ENCODE measurements at regions not wholly inside any gene's neighbourhood (a gene's known extent, or its start where the extent isn't known, plus 50 kb on each side); places are given as distances from the start of the nearest gene placed in this dataset.

DNA sequence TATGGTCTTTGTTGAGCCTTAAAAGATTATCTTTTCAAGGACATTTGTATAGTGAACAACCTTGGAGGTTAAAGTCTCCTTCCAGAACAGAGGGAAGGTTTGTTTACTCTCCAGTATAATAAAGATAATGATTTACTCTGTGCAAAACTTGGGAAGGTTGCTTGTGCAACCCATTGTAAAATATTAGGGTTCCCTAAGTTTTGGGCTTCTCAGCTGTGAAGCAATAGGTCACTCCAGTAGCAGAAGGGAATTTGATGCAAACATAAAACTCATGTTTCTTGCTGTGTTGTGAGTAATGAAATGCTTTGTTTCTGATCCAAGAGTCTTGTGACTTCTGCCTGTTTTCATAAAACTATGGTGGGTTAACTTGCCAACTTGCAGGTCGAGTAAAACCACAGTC is 177.5 kb downstream of the SUCNR1 start:
- Histone ChIP-seq H2BK12ac (ENCODE audit: low read length in 2 of 2) (no peak overlapping the region), H3K9me3 (ENCODE audit: control insufficient read depth, low read length) (no peaks in the 10 kb centered on the region), H2AFZ (ENCODE audit: low read depth, low read length) (no peak overlapping the region), H3K18ac (ENCODE audit: low read depth in 1 of 2, low read length in 2 of 2) (no peak overlapping the region), H3K79me1 (replicated peaks; ENCODE audit: low read length, poor library complexity, severe bottlenecking) (no peaks in the 10 kb centered on the region), H3K4ac (ENCODE audit: low read depth in 1 of 2, low read length in 2 of 2) (no peak overlapping the region), H3K4me1 (ENCODE audit: control insufficient read depth, insufficient read depth, low read depth, low read length) (no peaks in the 10 kb centered on the region), H3K23ac (ENCODE audit: low read length in 2 of 2) (no peak overlapping the region), H3K4me3 (ENCODE audit: insufficient read depth in 1 of 2, low read depth in 1 of 2, low read length in 2 of 2) (no peak overlapping the region), H2BK120ac (ENCODE audit: low read depth, low read length) (no peak overlapping the region), H3K4me2 (ENCODE audit: low read length, poor library complexity, severe bottlenecking) (no peak overlapping the region), H2BK15ac (ENCODE audit: low read depth, poor library complexity, severe bottlenecking) (no peak overlapping the region), H4K8ac (ENCODE audit: low read length) (no peak overlapping the region), H2BK5ac (ENCODE audit: low read depth, low read length, poor library complexity, severe bottlenecking) (no peak overlapping the region), H2AK5ac (ENCODE audit: low read length, severe bottlenecking) (no peak overlapping the region), H3K14ac (ENCODE audit: low read length in 2 of 2) (no peak overlapping the region), H3K36me3 (ENCODE audit: control insufficient read depth in 1 of 2, insufficient read depth in 2 of 2, low read depth in 1 of 2, low read length in 2 of 2) (no peaks in the 10 kb centered on the region), H4K91ac (ENCODE audit: low read length) (no peak overlapping the region), H3K27me3 (ENCODE audit: control insufficient read depth in 1 of 2, insufficient read depth in 1 of 2, low read length in 2 of 2) (no peaks in the 10 kb centered on the region), H3K27ac (ENCODE audit: low read length, poor library complexity, severe bottlenecking) (no peak overlapping the region), H3K9ac (ENCODE audit: low read length) (peak overlapping the region; percentile 28)
- DNase-seq, result peak; percentile 24
- WGBS, result 89% methylated on average over 1 of the region's 1 CpG

- Histone ChIP-seq H2BK120ac (ENCODE audit: low read depth, low read length) (no peak overlapping the region), H3K36me3 (ENCODE audit: control insufficient read depth in 1 of 2, insufficient read depth in 2 of 2, low read depth in 1 of 2, low read length in 2 of 2) (no peaks in the 10 kb centered on the region), H3K18ac (ENCODE audit: low read depth in 1 of 2, low read length in 2 of 2) (peak overlapping the region; percentile 9 to 75), H3K14ac (ENCODE audit: low read length in 2 of 2) (no peak overlapping the region), H3K79me1 (replicated peaks; ENCODE audit: low read length, poor library complexity, severe bottlenecking) (no peaks in the 10 kb centered on the region), H3K27ac (ENCODE audit: low read length, poor library complexity, severe bottlenecking) (no peak overlapping the region), H3K23ac (ENCODE audit: low read length in 2 of 2) (no peak overlapping the region), H4K8ac (ENCODE audit: low read length) (no peak overlapping the region), H2BK12ac (ENCODE audit: low read length in 2 of 2) (peak overlapping the region in 1 of 2 experiments; percentile 37), H3K4me3 (ENCODE audit: insufficient read depth in 1 of 2, low read depth in 1 of 2, low read length in 2 of 2) (no peak overlapping the region), H3K9ac (ENCODE audit: low read length) (peak overlapping the region; percentile 28), H2BK15ac (ENCODE audit: low read depth, poor library complexity, severe bottlenecking) (no peak overlapping the region), H2AK5ac (ENCODE audit: low read length, severe bottlenecking) (no peak overlapping the region), H3K4me2 (ENCODE audit: low read length, poor library complexity, severe bottlenecking) (no peak overlapping the region), H2BK5ac (ENCODE audit: low read depth, low read length, poor library complexity, severe bottlenecking) (no peak overlapping the region), H2AFZ (ENCODE audit: low read depth, low read length) (no peak overlapping the region), H4K91ac (ENCODE audit: low read length) (no peak overlapping the region), H3K9me3 (ENCODE audit: control insufficient read depth, low read length) (no peaks in the 10 kb centered on the region), H3K27me3 (ENCODE audit: control insufficient read depth in 1 of 2, insufficient read depth in 1 of 2, low read length in 2 of 2) (no peaks in the 10 kb centered on the region), H3K4ac (ENCODE audit: low read depth in 1 of 2, low read length in 2 of 2) (peak overlapping the region in 1 of 2 experiments; percentile 13), H3K4me1 (ENCODE audit: control insufficient read depth, insufficient read depth, low read depth, low read length) (no peaks in the 10 kb centered on the region)
- DNase-seq, result peak; percentile 46
- WGBS, result 94% methylated on average over 2 of the region's 3 CpGs
These were observed 178.3 kb downstream of the SUCNR1 start for GRCh38 chr3:152051501-152052404.

DNA sequence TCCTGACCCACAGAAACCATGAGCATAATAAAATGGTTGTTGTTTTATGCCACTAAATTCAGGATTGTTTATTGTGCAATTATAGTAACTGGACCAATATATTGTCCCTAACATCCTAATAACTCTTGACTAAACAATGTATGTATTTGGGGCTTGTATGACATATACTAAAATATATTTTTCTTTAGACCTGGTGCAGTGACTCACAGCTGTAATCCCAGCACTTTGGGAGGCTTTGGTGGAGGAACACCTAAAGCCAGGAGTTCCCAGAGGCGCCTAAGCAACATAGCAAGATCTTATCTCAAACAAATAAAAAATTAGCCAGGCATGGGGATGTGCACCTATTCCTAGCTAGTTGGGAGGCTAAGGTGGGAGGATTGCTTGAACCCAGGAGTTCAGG is 180.4 kb downstream of the SUCNR1 start:
- Histone ChIP-seq H2BK12ac (ENCODE audit: low read length in 2 of 2) (no peak overlapping the region), H4K8ac (ENCODE audit: low read length) (no peak overlapping the region), H3K9me3 (ENCODE audit: control insufficient read depth, low read length) (no peaks in the 10 kb centered on the region), H3K4me3 (ENCODE audit: insufficient read depth in 1 of 2, low read depth in 1 of 2, low read length in 2 of 2) (no peak overlapping the region), H2AK5ac (ENCODE audit: low read length, severe bottlenecking) (no peak overlapping the region), H2BK120ac (ENCODE audit: low read depth, low read length) (no peak overlapping the region), H3K23ac (ENCODE audit: low read length in 2 of 2) (no peak overlapping the region), H3K4me1 (ENCODE audit: control insufficient read depth, insufficient read depth, low read depth, low read length) (no peaks in the 10 kb centered on the region), H2AFZ (ENCODE audit: low read depth, low read length) (no peak overlapping the region), H3K9ac (ENCODE audit: low read length) (no peak overlapping the region), H3K79me1 (replicated peaks; ENCODE audit: low read length, poor library complexity, severe bottlenecking) (no peaks in the 10 kb centered on the region), H3K27me3 (ENCODE audit: control insufficient read depth in 1 of 2, insufficient read depth in 1 of 2, low read length in 2 of 2) (no peaks in the 10 kb centered on the region), H3K36me3 (ENCODE audit: control insufficient read depth in 1 of 2, insufficient read depth in 2 of 2, low read depth in 1 of 2, low read length in 2 of 2) (no peaks in the 10 kb centered on the region), H4K91ac (ENCODE audit: low read length) (no peak overlapping the region), H3K18ac (ENCODE audit: low read depth in 1 of 2, low read length in 2 of 2) (no peak overlapping the region), H2BK15ac (ENCODE audit: low read depth, poor library complexity, severe bottlenecking) (no peak overlapping the region), H3K27ac (ENCODE audit: low read length, poor library complexity, severe bottlenecking) (no peak overlapping the region), H3K4me2 (ENCODE audit: low read length, poor library complexity, severe bottlenecking) (no peak overlapping the region), H2BK5ac (ENCODE audit: low read depth, low read length, poor library complexity, severe bottlenecking) (no peak overlapping the region), H3K4ac (ENCODE audit: low read depth in 1 of 2, low read length in 2 of 2) (no peak overlapping the region), H3K14ac (ENCODE audit: low read length in 2 of 2) (no peak overlapping the region)
- no peak for DNase-seq
- WGBS, result no CpG with 5 or more reads among the region's 1 CpG

GRCh38 chr3:152054315-152054714 is 180.9 kb downstream of the SUCNR1 start:
- H3K4ac ChIP-seq (ENCODE audit: low read depth in 1 of 2, low read length in 2 of 2), result no peak overlapping the region
- no peaks in the 10 kb centered on the region for H3K79me1 ChIP-seq (replicated peaks; ENCODE audit: low read length, poor library complexity, severe bottlenecking)
- no peaks in the 10 kb centered on the region for H3K27me3 ChIP-seq (ENCODE audit: control insufficient read depth in 1 of 2, insufficient read depth in 1 of 2, low read length in 2 of 2)
- H2BK120ac ChIP-seq (ENCODE audit: low read depth, low read length), result no peak overlapping the region
- H2AK5ac ChIP-seq (ENCODE audit: low read length, severe bottlenecking), result no peak overlapping the region
- no peak overlapping the region for H3K9ac ChIP-seq (ENCODE audit: low read length)
- H4K91ac ChIP-seq (ENCODE audit: low read length), result no peak overlapping the region
- H4K8ac ChIP-seq (ENCODE audit: low read length), result no peak overlapping the region
- H2BK5ac ChIP-seq (ENCODE audit: low read depth, low read length, poor library complexity, severe bottlenecking), result no peak overlapping the region
- no peak for DNase-seq
- no peak overlapping the region for H3K27ac ChIP-seq (ENCODE audit: low read length, poor library complexity, severe bottlenecking)
- no peaks in the 10 kb centered on the region for H3K9me3 ChIP-seq (ENCODE audit: control insufficient read depth, low read length)
- H3K4me1 ChIP-seq (ENCODE audit: control insufficient read depth, insufficient read depth, low read depth, low read length), result no peaks in the 10 kb centered on the region
- H3K23ac ChIP-seq (ENCODE audit: low read length in 2 of 2), result no peak overlapping the region
- H3K4me2 ChIP-seq (ENCODE audit: low read length, poor library complexity, severe bottlenecking), result no peak overlapping the region
- WGBS, result 97% methylated on average over 2 of the region's 3 CpGs
- H2BK12ac ChIP-seq (ENCODE audit: low read length in 2 of 2), result no peak overlapping the region
- H3K36me3 ChIP-seq (ENCODE audit: control insufficient read depth in 1 of 2, insufficient read depth in 2 of 2, low read depth in 1 of 2, low read length in 2 of 2), result no peaks in the 10 kb centered on the region
- no peak overlapping the region for H2BK15ac ChIP-seq (ENCODE audit: low read depth, poor library complexity, severe bottlenecking)
- H3K18ac ChIP-seq (ENCODE audit: low read depth in 1 of 2, low read length in 2 of 2), result no peak overlapping the region
- no peak overlapping the region for H3K4me3 ChIP-seq (ENCODE audit: insufficient read depth in 1 of 2, low read depth in 1 of 2, low read length in 2 of 2)
- H3K14ac ChIP-seq (ENCODE audit: low read length in 2 of 2), result no peak overlapping the region
- no peak overlapping the region for H2AFZ ChIP-seq (ENCODE audit: low read depth, low read length)
